Gastrocnemius medialis (tissue), 4 donors: ENCODE measurements at regions not wholly inside any gene's neighbourhood (a gene's known extent, or its start where the extent isn't known, plus 50 kb on each side); places are given as distances from the start of the nearest gene placed in this dataset.

Experiments
- ATAC-seq, 2 donors: fragments of 150-250 bp; one replicate each; pipeline ENCODE4 v1.9.1; 2016
- DNase-seq, 2 donors: peaks; one replicate each; pipeline ENCODE4 v3.0.0-alpha.2; 2019
- H3K27ac ChIP-seq, 4 donors: fragments of 200-600 bp; sonication (generic); 1 replicate in 1 of 4; 2 replicates in 3 of 4; pipeline ENCODE4 v1.5.1; 2016 to 2018; ENCODE audit warnings: mild to moderate bottlenecking in 2 of 4, moderate library complexity in 1 of 4
- H3K27me3 ChIP-seq, 3 donors: fragments of 200-600 bp; sonication (generic) in 2 of 3; 1 replicate in 1 of 3; 2 replicates in 2 of 3; pipeline versions ENCODE4 v1.5.1 to v1.6.0; 2016 to 2019; ENCODE audit warnings: mild to moderate bottlenecking in 1 of 3, moderate library complexity in 1 of 3
- H3K36me3 ChIP-seq, 2 donors: fragments of 200-600 bp; sonication (generic) in 1 of 2; one replicate each; pipeline ENCODE4 v1.5.1; 2017 to 2018
- H3K4me1 ChIP-seq, 2 donors: fragments of 200-600 bp; sonication (generic) in 1 of 2; one replicate each; pipeline ENCODE4 v1.5.1; 2016 to 2017; ENCODE audit warnings: mild to moderate bottlenecking in 2 of 2
- H3K4me3 ChIP-seq, 4 donors: fragments of 200-600 bp; sonication (generic) in 3 of 4; 1 replicate in 1 of 4; 2 replicates in 3 of 4; pipeline ENCODE4 v1.5.1; 2016 to 2019; ENCODE audit warnings: mild to moderate bottlenecking in 2 of 4
- H3K9me3 ChIP-seq, 3 donors: fragments of 200-600 bp; sonication (generic) in 2 of 3; 1 replicate in 1 of 3; 2 replicates in 2 of 3; pipeline ENCODE4 v1.5.1; 2016 to 2019
- CTCF ChIP-seq, 5 experiments: fragments of 450-650 bp in 3 of 5; fragments of 200-600 bp in 2 of 5; sonication (generic) in 2 of 5; IDR thresholded peaks in 4 of 5; conservative IDR thresholded peaks in 1 of 5; 1 replicate in 4 of 5; 2 replicates in 1 of 5; pipeline ENCODE4 v1.5.1; 2016 to 2019; ENCODE audit warnings: antibody characterized with exemption in 5 of 5, mild to moderate bottlenecking in 3 of 5, moderate library complexity in 3 of 5
- POLR2A ChIP-seq, 2 donors: fragments of 450-650 bp; IDR thresholded peaks; one replicate each; pipeline ENCODE4 v1.6.1; 2017; ENCODE audit warnings: antibody characterized with exemption in 2 of 2, mild to moderate bottlenecking in 2 of 2, moderate library complexity in 2 of 2
- in situ Hi-C, 4 donors: fragments of 200-750 bp; cut with MboI; loops; one replicate each; pipeline versions ENCODE4 v1.15.0 to v1.8.0; 2017; ENCODE audit warnings: low sequenced_read_pairs in 4 of 4
- intact Hi-C: fragments of 100-400 bp; cut with DNase I; formaldehyde crosslinking; loops from one replicate; pipeline ENCODE4 v1.15.1; 2023; ENCODE audit warnings: low total_unique reads

GRCh38 chr20:17878069-17878911 lies 90.3 kb downstream of the SNX5 start:
- DNase-seq (no peak), ATAC-seq (no peak)
- Histone ChIP-seq H3K27ac (no peak overlapping the region), H3K36me3 (no peaks in the 10 kb centered on the region), H3K27me3 (no peaks in the 10 kb centered on the region), H3K4me1 (peaks cover 0 to 9% of the 10 kb centered on the region in 2 donors), H3K9me3 (no peaks in the 10 kb centered on the region), H3K4me3 (no peak overlapping the region)
- intact Hi-C loops = no loop called here
- in situ Hi-C loops = loop anchor here in 1 of 4 donors (25.0 kb wide), 1 partner anchor 191 kb away; the partner anchor contains the start of genes BANF2 and RRBP1
- TF ChIP-seq CTCF (IDR thresholded peaks at IDR 0.05 in 4 of 5, conservative IDR thresholded peaks at IDR 0.05 in 1 of 5) (no peak), POLR2A (IDR thresholded peaks at IDR 0.05) (no peak)

- Histone ChIP-seq H3K9me3 (no peaks in the 10 kb centered on the region), H3K4me3 (no peak overlapping the region), H3K36me3 (no peaks in the 10 kb centered on the region), H3K4me1 (peaks cover 0 to 9% of the 10 kb centered on the region in 2 donors), H3K27ac (no peak overlapping the region), H3K27me3 (peaks cover 0 to 7% (median 0%) of the 10 kb centered on the region in 3 donors)
- ATAC-seq (no peak), DNase-seq (no peak)
- intact Hi-C loops (no loop called here), in situ Hi-C loops (loop anchor here in 1 of 4 donors (25.0 kb wide), 1 partner anchor 189 kb away; the partner anchor contains the start of genes BANF2 and RRBP1)
- no peak for TF ChIP-seq CTCF (IDR thresholded peaks at IDR 0.05 in 4 of 5, conservative IDR thresholded peaks at IDR 0.05 in 1 of 5)
- TF ChIP-seq POLR2A (IDR thresholded peaks at IDR 0.05) = no peak
Observed at GRCh38 chr20:17875981-17876385, 92.6 kb downstream of the SNX5 start.

- Histone ChIP-seq H3K36me3 (no peaks in the 10 kb centered on the region), H3K27ac (no peak overlapping the region), H3K4me3 (no peak overlapping the region), H3K4me1 (peaks cover 0 to 9% of the 10 kb centered on the region in 2 donors), H3K9me3 (no peaks in the 10 kb centered on the region), H3K27me3 (peaks cover 0 to 8% (median 4%) of the 10 kb centered on the region in 3 donors)
- intact Hi-C loops = no loop called here
- ATAC-seq (peak; percentile 42 to 44), DNase-seq (peak in 1 of 2 donors; percentile 52)
- in situ Hi-C loops = loop anchor here in 1 of 4 donors (25.0 kb wide), 1 partner anchor 188 kb away; the partner anchor contains the start of genes BANF2 and RRBP1
- no peak for TF ChIP-seq POLR2A (IDR thresholded peaks at IDR 0.05)
- no peak for TF ChIP-seq CTCF (IDR thresholded peaks at IDR 0.05 in 4 of 5, conservative IDR thresholded peaks at IDR 0.05 in 1 of 5)
Observed at GRCh38 chr20:17875106-17875980, 93.3 kb downstream of the SNX5 start.

- no peaks in the 10 kb centered on the region for H3K9me3 ChIP-seq
- peak in 1 of 2 donors; percentile 36 for ATAC-seq
- TF ChIP-seq CTCF (IDR thresholded peaks at IDR 0.05 in 4 of 5, conservative IDR thresholded peaks at IDR 0.05 in 1 of 5) (no peak), POLR2A (IDR thresholded peaks at IDR 0.05) (no peak)
- no peak for DNase-seq
- H3K27ac ChIP-seq = peak overlapping the region in 2 of 4 donors; percentile 4 to 37
- peaks cover 0 to 8% (median 4%) of the 10 kb centered on the region in 3 donors for H3K27me3 ChIP-seq
- H3K4me1 ChIP-seq = peaks cover 4 to 9% of the 10 kb centered on the region in 2 donors
- in situ Hi-C loops = loop anchor here in 1 of 4 donors (25.0 kb wide), 1 partner anchor 187 kb away; the partner anchor contains the start of genes BANF2 and RRBP1
- intact Hi-C loops = no loop called here
- H3K36me3 ChIP-seq = no peaks in the 10 kb centered on the region
- no peak overlapping the region for H3K4me3 ChIP-seq
Observed at GRCh38 chr20:17874271-17875105, 94.1 kb downstream of the SNX5 start.
